ENCODE measurements at regions not wholly inside any gene's neighbourhood (a gene's known extent, or its start where the extent isn't known, plus 50 kb on each side); places are given as distances from the start of the nearest gene placed in this dataset.
"Not testable (repeated sequence)": the region's sequence is repeated elsewhere in the genome, so short reads cannot be mapped to it uniquely, and the experiment has no call there.

GRCh38 chr6:134569996-134570395, 252.1 kb upstream of the SGK1 start:
- not testable (repeated sequence) for TF ChIP-seq CTCF, POLR2A (IDR thresholded peaks at IDR 0.05)
